ENCODE measurements at regions not wholly inside any gene's neighbourhood (a gene's known extent, or its start where the extent isn't known, plus 50 kb on each side); places are given as distances from the start of the nearest gene placed in this dataset.

GRCh38 chr4:30866907-30867306 lies 146.7 kb downstream of the PCDH7 start:
- TF ChIP-seq POLR2A (IDR thresholded peaks at IDR 0.05) (no peak), POLR2AphosphoS5 (IDR thresholded peaks at IDR 0.05) (no peak), CTCF (IDR thresholded peaks at IDR 0.05) (no peak)

Measured in stomach (tissue), 4 donors.